ENCODE measurements at regions not wholly inside any gene's neighbourhood (a gene's known extent, or its start where the extent isn't known, plus 50 kb on each side); places are given as distances from the start of the nearest gene placed in this dataset.

DNA sequence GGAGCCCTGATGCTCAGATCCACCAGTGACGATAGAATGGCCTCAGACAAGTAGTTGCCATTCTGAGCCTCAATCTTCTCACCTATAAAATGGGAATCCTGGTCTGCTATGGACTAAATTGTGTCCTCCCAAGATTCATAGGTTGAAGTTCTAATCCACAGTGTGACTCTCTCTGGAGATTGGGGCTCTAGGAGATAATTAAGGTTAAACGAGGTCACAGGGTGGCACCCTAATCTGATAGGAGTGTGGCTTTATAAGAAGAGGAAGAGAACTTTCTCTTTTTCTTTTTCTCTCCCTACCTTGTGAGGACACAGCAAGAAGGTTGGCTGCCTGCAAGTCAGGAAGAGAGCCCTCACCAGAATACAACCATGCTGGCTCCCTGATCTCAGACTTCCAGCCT, 214.1 kb downstream of the KATNAL1 start:
- no peak for DNase-seq (ENCODE audit: low read depth, low spot score)
- BruUV-seq (replicated peaks): no TSS peak
- no peak overlapping the region for H3K4me3 ChIP-seq (replicated peaks in 1 of 3; ENCODE audit: insufficient read depth in 1 of 3, low read depth in 1 of 3, low read length in 3 of 3)

More for the DNA sequence above, 214.1 kb downstream of the KATNAL1 start:
- dilution Hi-C loops (cut with MboI; ENCODE audit: extremely low pct_ligation_motif_present, low sequenced_read_pairs): no loop called here
- H3K9ac ChIP-seq (replicated peaks; ENCODE audit: extremely low read depth, insufficient read depth, low read length): no peak overlapping the region
- ChIA-PET CTCF (no interaction called here), POLR2A (no interaction called here)
- no peaks in the 10 kb centered on the region for H3K9me3 ChIP-seq (replicated peaks; ENCODE audit: control insufficient read depth, insufficient read depth, low read length)
- no peaks in the 10 kb centered on the region for H3K79me2 ChIP-seq (ENCODE audit: control insufficient read depth, insufficient read depth, low read length)
- H3K4me2 ChIP-seq (ENCODE audit: insufficient read depth, low read length): no peak overlapping the region
- intact Hi-C loops (cut with micrococcal nuclease): no loop called here
- H4K20me1 ChIP-seq (replicated peaks; ENCODE audit: control insufficient read depth, extremely low read depth, insufficient read depth, low read length): no peaks in the 10 kb centered on the region
- no peaks in the 10 kb centered on the region for H3K36me3 ChIP-seq (ENCODE audit: control insufficient read depth in 2 of 2, extremely low read depth in 1 of 2, insufficient read depth in 2 of 2, low read length in 2 of 2)
- no peak overlapping the region for H3K27ac ChIP-seq (ENCODE audit: insufficient read depth, low read depth, low read length)
- no peak overlapping the region for H2AFZ ChIP-seq (ENCODE audit: low read depth, low read length)
- no peaks in the 10 kb centered on the region for H3K4me1 ChIP-seq (ENCODE audit: control insufficient read depth, extremely low read depth, insufficient read depth, low read length)
- FAIRE-seq: no peak
- H3K9me1 ChIP-seq (replicated peaks; ENCODE audit: control insufficient read depth, extremely low read depth, insufficient read depth, low read length): no peaks in the 10 kb centered on the region
- H3K27me3 ChIP-seq (ENCODE audit: control insufficient read depth in 2 of 2, insufficient read depth in 2 of 2, low read length in 2 of 2): no peaks in the 10 kb centered on the region
- TF ChIP-seq POLR2A (IDR thresholded peaks at IDR 0.05; ENCODE audit: low read depth, low read length): no peak
- TF ChIP-seq, protein P1, sequence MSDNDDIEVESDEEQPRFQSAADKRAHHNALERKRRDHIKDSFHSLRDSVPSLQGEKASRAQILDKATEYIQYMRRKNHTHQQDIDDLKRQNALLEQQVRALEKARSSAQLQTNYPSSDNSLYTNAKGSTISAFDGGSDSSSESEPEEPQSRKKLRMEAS (IDR thresholded peaks at IDR 0.05; ENCODE audit: insufficient read depth, insufficient read length): no peak
- TF ChIP-seq MYC (IDR thresholded peaks at IDR 0.05; ENCODE audit: low read depth, low read length): no peak
- TF ChIP-seq POLR2AphosphoS5 (IDR thresholded peaks at IDR 0.05; ENCODE audit: insufficient read depth, low read depth, low read length): no peak
- no peak for TF ChIP-seq GATA2 (IDR thresholded peaks at IDR 0.05; ENCODE audit: insufficient read depth, insufficient read length, low read depth, low read length)
- TF ChIP-seq FOS (IDR thresholded peaks at IDR 0.05; ENCODE audit: borderline replicate concordance, insufficient read depth, low read length): no peak
- TF ChIP-seq, protein P2, sequence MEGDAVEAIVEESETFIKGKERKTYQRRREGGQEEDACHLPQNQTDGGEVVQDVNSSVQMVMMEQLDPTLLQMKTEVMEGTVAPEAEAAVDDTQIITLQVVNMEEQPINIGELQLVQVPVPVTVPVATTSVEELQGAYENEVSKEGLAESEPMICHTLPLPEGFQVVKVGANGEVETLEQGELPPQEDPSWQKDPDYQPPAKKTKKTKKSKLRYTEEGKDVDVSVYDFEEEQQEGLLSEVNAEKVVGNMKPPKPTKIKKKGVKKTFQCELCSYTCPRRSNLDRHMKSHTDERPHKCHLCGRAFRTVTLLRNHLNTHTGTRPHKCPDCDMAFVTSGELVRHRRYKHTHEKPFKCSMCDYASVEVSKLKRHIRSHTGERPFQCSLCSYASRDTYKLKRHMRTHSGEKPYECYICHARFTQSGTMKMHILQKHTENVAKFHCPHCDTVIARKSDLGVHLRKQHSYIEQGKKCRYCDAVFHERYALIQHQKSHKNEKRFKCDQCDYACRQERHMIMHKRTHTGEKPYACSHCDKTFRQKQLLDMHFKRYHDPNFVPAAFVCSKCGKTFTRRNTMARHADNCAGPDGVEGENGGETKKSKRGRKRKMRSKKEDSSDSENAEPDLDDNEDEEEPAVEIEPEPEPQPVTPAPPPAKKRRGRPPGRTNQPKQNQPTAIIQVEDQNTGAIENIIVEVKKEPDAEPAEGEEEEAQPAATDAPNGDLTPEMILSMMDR (IDR thresholded peaks at IDR 0.05; ENCODE audit: extremely low read depth in 1 of 2, insufficient read depth in 1 of 2, low read depth in 1 of 2, low read length in 2 of 2): no peak
- TF ChIP-seq JUN (IDR thresholded peaks at IDR 0.05; ENCODE audit: borderline replicate concordance, insufficient read depth, insufficient read length, low read depth): no peak
- no peak for TF ChIP-seq EZH2 (IDR thresholded peaks at IDR 0.05; ENCODE audit: borderline replicate concordance, low read depth, low read length, severe bottlenecking)
